RWPE2 (cell line): ENCODE measurements at regions not wholly inside any gene's neighbourhood (a gene's known extent, or its start where the extent isn't known, plus 50 kb on each side); places are given as distances from the start of the nearest gene placed in this dataset.

Experiments used
- ATAC-seq: fragments of 200-7000 bp; cut with Tn5 transposase; 3 replicates; pipeline ENCODE4 v1.9.1; 2021; ENCODE audit warnings: low read depth
- DNase-seq: peaks from one replicate; pipeline ENCODE4 v3.0.0-alpha.2; 2020; ENCODE audit warnings: low spot score
- H3K27ac ChIP-seq: fragments of 450-650 bp; 2 replicates; pipeline ENCODE4 v1.5.1; 2017; ENCODE audit warnings: mild to moderate bottlenecking; ENCODE audit not compliant: poor library complexity, severe bottlenecking
- H3K27me3 ChIP-seq: fragments of 250-450 bp; sonication (Bioruptor Pico); 2 replicates; pipeline ENCODE4 v1.5.1; 2021; ENCODE audit warnings: mild to moderate bottlenecking, moderate library complexity; ENCODE audit not compliant: insufficient read depth, poor library complexity, severe bottlenecking
- H3K36me3 ChIP-seq: fragments of 250-450 bp; sonication (Bioruptor Pico); 2 replicates; pipeline ENCODE4 v1.5.1; 2020; ENCODE audit warnings: low read depth, mild to moderate bottlenecking, moderate library complexity
- H3K4me1 ChIP-seq: fragments of 250-450 bp; sonication (Bioruptor Pico); 2 replicates; pipeline ENCODE4 v1.5.1; 2021; ENCODE audit warnings: mild to moderate bottlenecking, moderate library complexity; ENCODE audit not compliant: insufficient read depth, poor library complexity, severe bottlenecking
- H3K4me3 ChIP-seq: fragments of 250-450 bp; sonication (Bioruptor Pico); 2 replicates; pipeline ENCODE4 v1.5.1; 2021; ENCODE audit warnings: mild to moderate bottlenecking, moderate library complexity; ENCODE audit not compliant: severe bottlenecking
- H3K9me3 ChIP-seq: fragments of 250-450 bp; sonication (Bioruptor Pico); 2 replicates; pipeline ENCODE4 v1.5.1; 2021; ENCODE audit warnings: mild to moderate bottlenecking, moderate library complexity; ENCODE audit not compliant: severe bottlenecking
- CTCF ChIP-seq: fragments of 450-650 bp; IDR thresholded peaks from one replicate; pipeline ENCODE4 v1.5.1; 2017; ENCODE audit warnings: mild to moderate bottlenecking, moderate library complexity; ENCODE audit not compliant: poor library complexity, severe bottlenecking

- H3K36me3 ChIP-seq = peaks cover 46% of the 10 kb centered on the region
- no peak overlapping the region for H3K27ac ChIP-seq
- no peak for TF ChIP-seq CTCF
- no peaks in the 10 kb centered on the region for H3K9me3 ChIP-seq
- no peak for DNase-seq
- ATAC-seq = no peak
- H3K4me3 ChIP-seq = no peak overlapping the region
- H3K4me1 ChIP-seq = peaks cover 9% of the 10 kb centered on the region
- H3K27me3 ChIP-seq = no peaks in the 10 kb centered on the region
These were observed 127.5 kb upstream of the TOPAZ1 start for GRCh38 chr3:44114142-44114541.

- ATAC-seq (peak; percentile 53; the same call in 2 of the 3 replicates), DNase-seq (no peak)
- Histone ChIP-seq H3K9me3 (no peaks in the 10 kb centered on the region), H3K27ac (no peak overlapping the region), H3K4me1 (peaks cover 9% of the 10 kb centered on the region), H3K27me3 (no peaks in the 10 kb centered on the region), H3K4me3 (no peak overlapping the region), H3K36me3 (peaks cover 23% of the 10 kb centered on the region)
- TF ChIP-seq CTCF = no peak
These were observed 124.4 kb upstream of the TOPAZ1 start for GRCh38 chr3:44117239-44117638.

- TF ChIP-seq CTCF = no peak
- no peak overlapping the region for H3K4me3 ChIP-seq
- H3K27me3 ChIP-seq = no peaks in the 10 kb centered on the region
- no peaks in the 10 kb centered on the region for H3K9me3 ChIP-seq
- peaks cover 18% of the 10 kb centered on the region for H3K36me3 ChIP-seq
- DNase-seq (no peak), ATAC-seq (no peak)
- H3K27ac ChIP-seq = no peak overlapping the region
- peaks cover 9% of the 10 kb centered on the region for H3K4me1 ChIP-seq
These were observed 124.0 kb upstream of the TOPAZ1 start for GRCh38 chr3:44117736-44118135.

- Histone ChIP-seq H3K27ac (no peak overlapping the region), H3K4me1 (peaks cover 9% of the 10 kb centered on the region), H3K27me3 (no peaks in the 10 kb centered on the region), H3K36me3 (peaks cover 4% of the 10 kb centered on the region), H3K4me3 (no peak overlapping the region), H3K9me3 (no peaks in the 10 kb centered on the region)
- DNase-seq (no peak), ATAC-seq (peak; percentile 4; the same call in 1 of the 3 replicates)
- TF ChIP-seq CTCF = no peak
These were observed 120.7 kb upstream of the TOPAZ1 start for GRCh38 chr3:44120721-44121582.

GRCh38 chr3:44125246-44125645 is 116.4 kb upstream of the TOPAZ1 start:
- H3K27ac ChIP-seq = no peak overlapping the region
- DNase-seq = no peak
- no peaks in the 10 kb centered on the region for H3K36me3 ChIP-seq
- H3K4me3 ChIP-seq = no peak overlapping the region
- no peak for TF ChIP-seq CTCF
- H3K27me3 ChIP-seq = peaks cover 2% of the 10 kb centered on the region
- no peaks in the 10 kb centered on the region for H3K9me3 ChIP-seq
- no peaks in the 10 kb centered on the region for H3K4me1 ChIP-seq
- no peak for ATAC-seq
